ENCODE measurements at regions not wholly inside any gene's neighbourhood (a gene's known extent, or its start where the extent isn't known, plus 50 kb on each side); places are given as distances from the start of the nearest gene placed in this dataset.

GRCh38 chr2:188767176-188767575, 207.0 kb upstream of the COL3A1 start:
- BruUV-seq (replicated peaks), result no TSS peak
- CTCF ChIA-PET, result no interaction called here
- H3K4me1 ChIP-seq (ENCODE audit: insufficient read depth, low read length, poor library complexity, severe bottlenecking), result peaks cover 10% of the 10 kb centered on the region
- H3K36me3 ChIP-seq (ENCODE audit: insufficient read depth, low read length, poor library complexity, severe bottlenecking), result no peaks in the 10 kb centered on the region
- DNase-seq (ENCODE audit: low spot score), result no peak
- H3K27ac ChIP-seq (ENCODE audit: low read depth, low read length, poor library complexity, severe bottlenecking), result no peak overlapping the region
- H3K9me3 ChIP-seq (ENCODE audit: low read depth, low read length, poor library complexity, severe bottlenecking), result no peaks in the 10 kb centered on the region
- H3K27me3 ChIP-seq (replicated peaks; ENCODE audit: insufficient read depth, low read depth, low read length, poor library complexity), result no peaks in the 10 kb centered on the region
- POLR2A ChIA-PET (ENCODE audit: low non-redundant PET), result no interaction called here
- no peak overlapping the region for H3K4me3 ChIP-seq (ENCODE audit: low read depth, low read length, poor library complexity, severe bottlenecking)
- TF ChIP-seq EZH2 (IDR thresholded peaks at IDR 0.05; ENCODE audit: borderline replicate concordance, low read depth, low read length, poor library complexity, severe bottlenecking) (no peak), CTCF (conservative IDR thresholded peaks at IDR 0.05; ENCODE audit: low read depth, low read length) (no peak)
- intact Hi-C loops (cut with micrococcal nuclease; ENCODE audit: unreplicated experiment), result loop anchor here (5.0 to 10.0 kb wide), 2 partner anchors 245 to 648 kb away; no protein-coding TSS in a partner anchor

- no TSS peak for BruUV-seq (replicated peaks)
- intact Hi-C loops (cut with micrococcal nuclease; ENCODE audit: unreplicated experiment), result no loop called here
- Histone ChIP-seq H3K36me3 (ENCODE audit: insufficient read depth, low read length, poor library complexity, severe bottlenecking) (no peaks in the 10 kb centered on the region), H3K27ac (ENCODE audit: low read depth, low read length, poor library complexity, severe bottlenecking) (no peak overlapping the region), H3K4me1 (ENCODE audit: insufficient read depth, low read length, poor library complexity, severe bottlenecking) (peaks cover 9% of the 10 kb centered on the region), H3K9me3 (ENCODE audit: low read depth, low read length, poor library complexity, severe bottlenecking) (no peaks in the 10 kb centered on the region), H3K27me3 (replicated peaks; ENCODE audit: insufficient read depth, low read depth, low read length, poor library complexity) (no peaks in the 10 kb centered on the region), H3K4me3 (ENCODE audit: low read depth, low read length, poor library complexity, severe bottlenecking) (no peak overlapping the region)
- CTCF ChIA-PET, result no interaction called here
- TF ChIP-seq CTCF (conservative IDR thresholded peaks at IDR 0.05; ENCODE audit: low read depth, low read length) (no peak), EZH2 (IDR thresholded peaks at IDR 0.05; ENCODE audit: borderline replicate concordance, low read depth, low read length, poor library complexity, severe bottlenecking) (no peak)
- POLR2A ChIA-PET (ENCODE audit: low non-redundant PET), result no interaction called here
- no peak for DNase-seq (ENCODE audit: low spot score)
Observed at GRCh38 chr2:188770296-188770695, 203.9 kb upstream of the COL3A1 start.

- BruUV-seq (replicated peaks), result no TSS peak
- Histone ChIP-seq H3K4me1 (ENCODE audit: insufficient read depth, low read length, poor library complexity, severe bottlenecking) (peaks cover 7% of the 10 kb centered on the region), H3K27ac (ENCODE audit: low read depth, low read length, poor library complexity, severe bottlenecking) (no peak overlapping the region), H3K4me3 (ENCODE audit: low read depth, low read length, poor library complexity, severe bottlenecking) (no peak overlapping the region), H3K9me3 (ENCODE audit: low read depth, low read length, poor library complexity, severe bottlenecking) (no peaks in the 10 kb centered on the region), H3K27me3 (replicated peaks; ENCODE audit: insufficient read depth, low read depth, low read length, poor library complexity) (no peaks in the 10 kb centered on the region), H3K36me3 (ENCODE audit: insufficient read depth, low read length, poor library complexity, severe bottlenecking) (no peaks in the 10 kb centered on the region)
- ChIA-PET CTCF (no interaction called here), POLR2A (ENCODE audit: low non-redundant PET) (no interaction called here)
- TF ChIP-seq CTCF (conservative IDR thresholded peaks at IDR 0.05; ENCODE audit: low read depth, low read length) (no peak), EZH2 (IDR thresholded peaks at IDR 0.05; ENCODE audit: borderline replicate concordance, low read depth, low read length, poor library complexity, severe bottlenecking) (no peak)
- intact Hi-C loops (cut with micrococcal nuclease; ENCODE audit: unreplicated experiment), result no loop called here
- no peak for DNase-seq (ENCODE audit: low spot score)
Observed at GRCh38 chr2:188773075-188773474, 201.1 kb upstream of the COL3A1 start.

Measured in A673 (cell line).